HG02938 (cell line): ENCODE measurements at regions not wholly inside any gene's neighbourhood (a gene's known extent, or its start where the extent isn't known, plus 50 kb on each side); places are given as distances from the start of the nearest gene placed in this dataset.
"Not testable (repeated sequence)": the region's sequence is repeated elsewhere in the genome, so short reads cannot be mapped to it uniquely, and the experiment has no call there.

Experiments
- ATAC-seq: cut with Tn5 transposase; IDR thresholded peaks from one replicate; pipeline ENCODE4 v1.9.1; 2021; ENCODE audit warnings: mild to moderate bottlenecking, moderate library complexity; ENCODE audit not compliant: unreplicated experiment

DNA sequence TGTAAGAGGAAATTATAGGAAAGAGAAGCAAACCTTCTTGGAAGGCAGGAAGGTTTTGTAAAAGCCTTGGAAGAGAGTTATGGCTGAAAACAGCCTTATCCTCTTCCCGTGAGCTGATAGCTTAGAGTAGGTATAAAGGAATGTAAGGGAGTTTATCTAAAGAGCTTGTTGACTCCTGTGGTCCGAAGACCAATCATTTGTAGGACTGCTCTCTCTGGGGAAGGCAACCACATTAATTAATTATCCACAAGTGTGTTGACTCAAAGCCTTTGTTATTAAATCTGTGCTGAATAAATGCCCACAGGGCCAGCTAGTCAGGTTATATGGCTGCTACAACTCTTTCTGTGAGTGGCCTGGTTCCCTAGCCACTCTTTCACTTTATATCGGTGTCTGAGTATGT lies 452.1 kb upstream of the RASGRP1 start:
- no peak for ATAC-seq

- ATAC-seq = no peak
Observed at GRCh38 chr15:39018966-39019365, 454.4 kb upstream of the RASGRP1 start.

DNA sequence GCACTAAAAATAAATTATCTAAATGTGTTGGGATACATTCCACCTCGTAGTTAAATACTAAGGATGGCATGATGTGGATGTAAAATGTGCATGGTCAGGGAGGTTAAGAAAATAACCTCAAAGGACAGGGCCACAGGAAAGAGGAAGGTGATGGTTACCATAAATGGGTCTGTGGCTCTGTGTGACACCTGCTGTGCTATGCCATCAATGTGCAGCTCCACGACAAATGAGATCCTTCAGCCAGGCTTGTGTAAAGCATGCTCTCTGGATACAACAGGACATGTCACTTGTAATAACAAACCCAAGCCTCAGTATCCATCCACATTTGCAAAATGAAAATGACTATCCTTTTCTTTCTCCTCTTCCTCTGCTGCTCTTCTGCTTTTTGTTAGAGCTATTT lies 456.7 kb upstream of the RASGRP1 start:
- ATAC-seq = no peak

DNA sequence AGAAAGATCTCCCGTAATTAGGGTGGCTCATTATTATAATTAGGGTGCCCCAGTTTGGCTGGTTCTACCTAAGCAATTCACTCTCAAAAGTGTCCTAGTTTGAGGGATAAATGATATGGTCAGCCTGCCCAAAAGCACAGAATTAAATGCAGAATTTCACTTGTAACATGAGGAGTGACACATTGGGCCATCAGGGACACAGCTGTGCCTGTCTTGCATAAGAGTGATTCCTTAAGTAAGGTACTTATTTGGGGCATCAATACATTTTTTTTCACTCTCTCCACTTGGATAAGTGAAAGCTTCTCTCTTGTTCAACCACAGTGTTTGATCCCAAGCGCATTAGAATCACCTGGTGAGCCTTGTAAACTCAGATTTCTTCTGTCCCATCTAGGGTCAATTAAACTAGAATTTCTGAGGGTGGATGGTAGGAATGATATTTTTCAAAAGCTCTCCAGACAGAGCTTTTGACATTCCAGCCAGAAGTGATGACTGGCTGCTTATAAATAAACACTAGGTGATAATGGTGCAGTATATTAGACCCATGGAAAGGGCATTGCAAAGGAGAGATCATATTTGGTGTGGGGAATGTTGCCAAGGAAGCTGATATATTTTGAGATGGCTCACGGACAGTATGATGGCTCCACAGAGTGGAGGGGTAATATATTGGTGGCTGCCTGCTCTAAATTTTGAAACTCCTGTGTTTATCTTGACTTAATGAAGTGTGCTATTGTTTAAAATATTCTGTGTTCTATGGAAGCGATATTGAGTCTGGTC lies 458.1 kb upstream of the RASGRP1 start:
- no peak for ATAC-seq

- ATAC-seq = no peak
Observed at GRCh38 chr15:39025321-39025720, 460.7 kb upstream of the RASGRP1 start.

GRCh38 chr15:39025881-39026280 lies 461.3 kb upstream of the RASGRP1 start:
- no peak for ATAC-seq

GRCh38 chr15:39028069-39028468 lies 463.5 kb upstream of the RASGRP1 start:
- ATAC-seq = no peak

DNA sequence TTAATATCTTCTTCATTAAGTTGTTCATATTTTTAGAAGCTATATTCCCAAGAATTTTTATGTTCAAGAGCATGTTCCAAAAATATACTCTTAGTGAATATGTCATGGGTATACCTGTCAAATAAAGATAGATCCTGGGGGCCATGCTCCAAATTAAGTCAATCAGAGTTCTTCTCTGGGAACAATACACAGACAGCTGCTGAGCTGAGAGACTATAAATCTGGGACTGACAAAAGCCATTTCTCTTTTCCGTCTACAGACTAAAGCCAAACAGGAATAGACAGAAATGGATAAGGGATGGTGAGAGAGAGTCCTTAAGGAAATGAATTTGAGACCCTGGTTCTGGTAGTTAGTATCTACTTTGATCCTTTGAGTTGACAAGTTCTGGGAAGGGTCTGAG lies 465.1 kb upstream of the RASGRP1 start:
- ATAC-seq = no peak

DNA sequence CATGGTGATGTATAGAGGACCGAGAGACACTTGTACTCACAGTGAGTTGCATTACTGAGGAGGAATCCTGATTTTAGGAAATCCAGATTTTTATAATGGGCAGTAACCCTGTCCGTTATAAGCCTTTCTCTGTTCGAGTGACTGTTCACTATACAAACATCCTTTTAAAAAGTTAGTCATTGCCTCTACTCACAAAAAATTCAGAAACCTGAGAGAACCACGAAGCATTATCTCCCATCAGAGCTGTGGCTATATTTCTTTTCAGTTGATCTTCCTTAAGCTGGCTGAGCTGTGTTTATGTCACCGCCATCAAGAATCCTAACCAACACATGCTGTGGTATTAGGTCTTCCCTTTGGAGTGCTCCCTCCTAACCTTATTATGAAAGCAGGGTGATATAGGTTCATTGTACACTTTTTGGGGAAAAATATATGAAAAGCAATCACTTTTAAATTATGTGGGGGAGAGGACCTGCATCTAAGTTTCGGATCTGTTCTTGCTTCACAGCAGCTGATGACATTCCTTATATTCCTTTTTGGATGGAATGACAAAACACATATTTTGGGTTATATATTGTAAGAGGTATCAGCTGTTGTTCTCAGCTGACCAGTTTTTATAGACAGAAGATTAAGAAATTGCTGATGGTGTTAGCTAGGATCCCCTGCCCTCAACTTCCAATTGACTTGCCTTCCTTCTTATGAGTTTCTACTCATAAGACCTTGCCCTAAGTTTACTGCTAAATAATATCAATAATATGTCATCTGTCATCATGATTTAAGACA lies 465.9 kb upstream of the RASGRP1 start:
- ATAC-seq = no peak

DNA sequence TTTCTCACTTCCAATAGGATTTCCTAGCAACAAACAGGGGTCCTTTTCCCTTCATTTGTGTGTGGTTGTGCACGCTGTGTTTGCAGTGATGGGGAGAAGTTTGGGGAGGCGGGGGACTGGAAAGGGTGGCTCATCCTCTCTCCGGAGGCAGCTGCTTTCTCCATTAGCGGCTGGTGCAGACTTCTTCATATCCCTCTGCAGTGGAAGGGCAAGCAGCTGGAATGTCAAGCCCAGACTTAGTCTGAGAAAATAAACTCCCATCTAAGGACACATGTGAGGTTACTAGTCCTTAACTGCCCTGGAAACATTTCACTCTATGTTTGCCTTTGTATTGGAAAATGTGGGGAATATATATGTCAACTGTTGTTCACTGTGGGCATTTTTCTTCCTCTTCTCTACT lies 467.0 kb upstream of the RASGRP1 start:
- ATAC-seq = no peak

GRCh38 chr15:39034816-39035215 lies 470.2 kb upstream of the RASGRP1 start:
- no peak for ATAC-seq

DNA sequence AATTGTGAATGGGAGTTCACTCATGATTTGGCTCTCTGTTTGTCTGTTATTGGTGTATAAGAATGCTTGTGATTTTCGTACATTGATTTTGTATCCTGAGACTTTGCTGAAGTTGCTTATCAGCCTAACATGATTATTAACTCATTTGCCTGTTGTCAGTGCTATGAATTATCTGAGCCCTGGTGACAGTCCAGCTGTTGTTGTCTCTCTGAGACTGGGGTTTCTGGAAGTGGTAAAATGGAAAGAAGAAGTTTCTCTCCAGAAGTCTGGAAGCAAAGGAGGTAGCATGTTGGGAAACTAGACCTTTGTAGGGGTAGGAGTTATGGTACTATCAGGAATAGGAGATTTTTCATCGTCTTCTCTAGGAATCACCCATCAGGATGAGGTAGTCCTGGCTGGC lies 473.0 kb upstream of the RASGRP1 start:
- ATAC-seq = not testable (repeated sequence)

GRCh38 chr15:39040861-39041260 lies 476.2 kb upstream of the RASGRP1 start:
- ATAC-seq = no peak

GRCh38 chr15:39041979-39042495 lies 477.4 kb upstream of the RASGRP1 start:
- no peak for ATAC-seq

GRCh38 chr15:39051626-39052322 lies 487.2 kb upstream of the RASGRP1 start:
- no peak for ATAC-seq

DNA sequence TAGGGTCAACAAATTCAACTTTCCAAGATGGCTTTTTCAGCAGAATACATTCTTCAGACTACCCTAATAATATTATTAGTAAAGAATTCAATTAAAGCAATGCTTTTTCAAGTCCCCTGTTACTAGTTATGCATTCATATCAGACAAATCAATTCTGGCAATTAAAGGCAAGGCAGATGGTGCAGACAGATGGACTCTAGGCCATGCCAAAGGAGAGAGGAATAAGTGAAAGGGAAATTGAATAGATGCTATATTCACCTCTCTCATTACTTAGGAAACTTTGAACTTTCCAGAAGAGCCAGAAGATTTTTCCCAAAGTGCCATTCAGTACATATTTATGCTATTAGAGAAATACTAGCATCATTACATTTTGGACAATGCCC lies 487.7 kb upstream of the RASGRP1 start:
- no peak for ATAC-seq

DNA sequence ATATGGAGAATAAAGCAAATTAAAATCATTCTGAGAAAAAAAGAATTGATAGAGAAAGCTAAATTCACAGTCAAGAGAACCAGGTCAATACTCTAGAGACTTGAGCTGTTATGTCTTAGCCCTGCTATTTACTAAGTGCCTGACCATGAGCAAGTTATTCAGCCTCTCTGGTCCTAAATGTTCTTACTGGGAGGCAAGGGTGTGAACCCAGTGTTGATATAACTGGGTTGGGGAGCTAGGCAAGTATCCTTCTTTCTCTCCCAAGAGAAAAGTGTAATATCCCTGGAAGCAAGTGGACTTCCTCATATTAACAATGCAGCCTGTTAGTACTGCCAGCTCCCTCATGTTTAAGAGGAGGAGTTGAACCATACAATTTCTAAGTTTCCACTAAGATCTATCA lies 488.9 kb upstream of the RASGRP1 start:
- no peak for ATAC-seq

DNA sequence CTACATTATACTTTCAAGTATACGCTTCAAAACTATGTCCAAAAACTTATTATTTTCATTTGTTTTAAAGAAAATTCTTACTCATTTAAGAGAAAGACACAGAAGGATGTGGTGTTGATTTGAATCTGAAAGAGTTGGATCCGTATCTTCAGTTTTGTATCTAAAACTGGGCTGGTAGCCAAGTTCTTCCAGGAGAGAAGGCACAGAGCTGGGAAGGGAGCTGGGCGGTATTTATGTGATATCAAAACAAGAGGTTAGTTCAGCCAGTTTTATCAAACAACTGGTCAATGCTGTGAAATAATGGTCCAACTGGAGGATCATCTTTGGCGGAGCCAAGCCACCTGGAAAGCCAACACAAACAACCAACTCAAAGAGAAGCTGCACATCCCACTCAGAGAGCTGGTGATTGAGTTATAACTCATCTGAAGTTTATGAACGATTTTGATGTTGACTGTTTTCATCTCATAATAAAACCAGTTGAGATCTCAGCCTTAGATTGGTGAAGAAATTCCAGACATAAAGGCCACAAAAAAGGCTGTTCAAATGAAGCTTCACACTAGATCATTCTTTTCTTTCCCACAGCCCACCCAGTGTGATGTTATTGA lies 489.6 kb upstream of the RASGRP1 start:
- ATAC-seq = no peak

DNA sequence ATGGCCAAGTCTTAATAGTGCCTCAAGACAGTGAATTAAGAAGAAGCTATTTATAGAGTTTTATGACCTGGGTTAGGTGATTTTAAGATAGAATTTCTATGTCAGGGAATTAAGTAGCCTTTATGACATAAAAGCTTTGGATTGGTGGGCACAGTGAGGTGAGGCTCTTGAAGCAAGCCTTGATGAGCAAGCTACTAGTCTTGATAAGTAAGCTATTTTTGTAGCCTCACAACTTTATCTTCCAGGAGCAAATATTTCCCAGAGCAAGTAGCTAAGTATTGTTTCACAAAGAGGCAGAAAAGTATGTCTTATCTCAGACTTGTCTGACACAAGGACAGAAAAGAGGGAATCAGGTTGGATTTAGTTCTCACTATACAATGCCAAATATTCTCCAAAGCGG lies 491.7 kb upstream of the RASGRP1 start:
- no peak for ATAC-seq

DNA sequence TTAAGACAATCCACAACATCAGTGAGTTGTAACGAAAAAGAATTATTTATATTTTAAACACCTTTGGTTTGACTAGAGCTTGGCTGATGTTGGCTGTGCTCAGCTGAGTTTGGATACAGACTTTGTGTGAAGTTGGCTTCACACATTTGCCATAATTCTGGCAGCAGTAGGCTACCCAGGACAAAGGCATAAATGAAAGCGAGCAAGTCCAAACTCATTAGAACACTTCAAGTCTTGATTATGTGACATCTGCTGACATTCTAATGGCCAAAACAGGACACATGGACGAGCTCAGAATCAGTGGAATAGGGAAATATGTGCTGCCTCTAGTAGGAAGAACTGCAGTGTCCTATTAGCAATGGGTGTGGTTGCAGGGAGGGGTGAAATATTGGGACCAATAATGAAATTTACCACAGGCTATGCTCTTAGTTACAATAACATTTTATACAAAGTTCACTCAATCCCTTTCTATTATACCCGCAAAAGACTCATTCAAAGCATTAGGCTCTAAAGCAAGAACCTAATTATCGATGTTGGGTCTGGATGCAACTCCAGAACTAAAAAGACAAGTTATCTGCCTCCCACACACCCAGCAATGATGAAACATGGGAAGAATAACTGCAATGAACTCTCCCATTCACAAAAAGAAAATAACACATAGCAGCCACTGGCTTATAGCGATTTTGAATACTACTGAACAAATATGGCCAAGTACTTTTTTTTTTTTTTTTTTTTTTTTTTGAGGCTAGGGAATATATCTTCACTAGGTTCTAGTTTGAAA lies 493.9 kb upstream of the RASGRP1 start:
- ATAC-seq = no peak
